ENCODE measurements at regions not wholly inside any gene's neighbourhood (a gene's known extent, or its start where the extent isn't known, plus 50 kb on each side); places are given as distances from the start of the nearest gene placed in this dataset.

DNA sequence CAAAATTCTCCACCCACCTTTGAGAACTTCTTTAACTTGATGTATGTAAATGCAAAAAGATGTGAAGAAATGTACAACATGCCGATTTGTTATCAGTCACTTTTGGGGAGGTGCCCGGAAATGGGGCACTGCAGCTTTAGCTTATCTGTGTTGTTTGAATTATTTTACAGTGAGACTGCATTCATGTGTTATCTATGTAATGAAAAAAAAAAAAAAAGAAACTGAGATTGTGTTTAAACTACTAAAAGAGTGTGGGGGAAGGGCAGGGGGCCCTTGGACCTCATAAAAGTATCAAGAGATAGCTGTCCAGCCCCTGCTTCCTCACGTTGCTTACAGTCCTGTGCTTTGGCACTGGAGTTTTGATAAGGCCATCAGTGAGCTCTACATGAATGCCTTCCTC lies 259.4 kb downstream of the STK31 start:
- intact Hi-C loops (cut with micrococcal nuclease): no loop called here
- Histone ChIP-seq H2AFZ (replicated peaks; ENCODE audit: low read length, poor library complexity) (no peak overlapping the region), H3K27me3 (ENCODE audit: control insufficient read depth, insufficient read depth, low read length) (no peaks in the 10 kb centered on the region), H3K4ac (ENCODE audit: low read depth, low read length) (no peak overlapping the region), H2BK120ac (ENCODE audit: low read depth, low read length) (no peak overlapping the region), H3K56ac (ENCODE audit: extremely low read depth, insufficient read depth, low read length) (no peak overlapping the region), H3K79me1 (ENCODE audit: low read depth in 1 of 2, low read length in 2 of 2) (no peaks in the 10 kb centered on the region), H3K4me2 (ENCODE audit: low read depth, low read length) (no peak overlapping the region), H3K4me3 (ENCODE audit: insufficient read depth, low read depth, low read length) (no peak overlapping the region), H2BK20ac (ENCODE audit: low read depth, low read length) (no peak overlapping the region), H4K91ac (ENCODE audit: insufficient read depth, low read depth, low read length) (no peak overlapping the region), H2BK15ac (ENCODE audit: low read depth, low read length) (no peak overlapping the region), H3K14ac (replicated peaks; ENCODE audit: low read depth, low read length) (no peak overlapping the region), H4K5ac (ENCODE audit: low read depth, low read length) (no peak overlapping the region), H4K20me1 (ENCODE audit: insufficient read depth, low read length) (no peaks in the 10 kb centered on the region), H2AK9ac (replicated peaks; ENCODE audit: low read depth, low read length, poor library complexity) (no peak overlapping the region), H3K9ac (ENCODE audit: low read depth, low read length) (no peak overlapping the region), H3K23ac (ENCODE audit: low read depth, low read length) (no peak overlapping the region), H3K36me3 (ENCODE audit: control insufficient read depth, insufficient read depth, low read length) (no peaks in the 10 kb centered on the region), H2BK5ac (ENCODE audit: low read depth, low read length, poor library complexity, severe bottlenecking) (no peak overlapping the region), H3K4me1 (ENCODE audit: control insufficient read depth, insufficient read depth, low read length) (no peaks in the 10 kb centered on the region), H3K27ac (ENCODE audit: insufficient read depth, low read length) (no peak overlapping the region), H3K18ac (ENCODE audit: low read depth, low read length) (no peak overlapping the region), H2AK5ac (ENCODE audit: low read depth, low read length) (no peak overlapping the region), H3K9me1 (ENCODE audit: insufficient read depth, low read length) (no peaks in the 10 kb centered on the region), H3K9me3 (ENCODE audit: control insufficient read depth, insufficient read depth, low read length) (no peaks in the 10 kb centered on the region), H4K8ac (ENCODE audit: low read depth in 2 of 2, low read length in 2 of 2) (no peak overlapping the region)
- 0% methylated on average over 2 of the region's 3 CpGs; no CpG with 5 or more reads in 1 of the 2 experiments for WGBS, 2 experiments (ENCODE audit: extremely low coverage in 2 of 2, insufficient read length in 1 of 2)
- ChIA-PET CTCF (no interaction called here), POLR2A (ENCODE audit: unreplicated experiment) (no interaction called here)
- dilution Hi-C loops (cut with HindIII; ENCODE audit: low sequenced_read_pairs, unreplicated experiment): no loop called here
- no peak for DNase-seq
- BruUV-seq (replicated peaks): no TSS peak
- TF ChIP-seq SMC3 (IDR thresholded peaks at IDR 0.05; ENCODE audit: low read depth, low read length) (no peak), BHLHE40 (IDR thresholded peaks at IDR 0.05; ENCODE audit: low read depth, low read length) (no peak), MAFK (IDR thresholded peaks at IDR 0.05; ENCODE audit: low read depth, low read length) (no peak), RCOR1 (IDR thresholded peaks at IDR 0.05; ENCODE audit: insufficient replicate concordance, low read length) (no peak), CEBPB (IDR thresholded peaks at IDR 0.05; ENCODE audit: low read depth, low read length) (no peak), RFX5 (IDR thresholded peaks at IDR 0.05; ENCODE audit: low read depth, low read length) (no peak), RAD21 (IDR thresholded peaks at IDR 0.05; ENCODE audit: low read length) (no peak), MAZ (IDR thresholded peaks at IDR 0.05; ENCODE audit: borderline replicate concordance, low read depth, low read length) (no peak), MXI1 (IDR thresholded peaks at IDR 0.05; ENCODE audit: borderline replicate concordance, low read depth, low read length) (no peak), NFE2L2 (IDR thresholded peaks at IDR 0.05; ENCODE audit: low read depth, low read length) (no peak)
- TF ChIP-seq, protein P1, sequence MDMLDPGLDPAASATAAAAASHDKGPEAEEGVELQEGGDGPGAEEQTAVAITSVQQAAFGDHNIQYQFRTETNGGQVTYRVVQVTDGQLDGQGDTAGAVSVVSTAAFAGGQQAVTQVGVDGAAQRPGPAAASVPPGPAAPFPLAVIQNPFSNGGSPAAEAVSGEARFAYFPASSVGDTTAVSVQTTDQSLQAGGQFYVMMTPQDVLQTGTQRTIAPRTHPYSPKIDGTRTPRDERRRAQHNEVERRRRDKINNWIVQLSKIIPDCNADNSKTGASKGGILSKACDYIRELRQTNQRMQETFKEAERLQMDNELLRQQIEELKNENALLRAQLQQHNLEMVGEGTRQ (IDR thresholded peaks at IDR 0.05; ENCODE audit: low read depth, low read length): no peak
- TF ChIP-seq, protein P2, sequence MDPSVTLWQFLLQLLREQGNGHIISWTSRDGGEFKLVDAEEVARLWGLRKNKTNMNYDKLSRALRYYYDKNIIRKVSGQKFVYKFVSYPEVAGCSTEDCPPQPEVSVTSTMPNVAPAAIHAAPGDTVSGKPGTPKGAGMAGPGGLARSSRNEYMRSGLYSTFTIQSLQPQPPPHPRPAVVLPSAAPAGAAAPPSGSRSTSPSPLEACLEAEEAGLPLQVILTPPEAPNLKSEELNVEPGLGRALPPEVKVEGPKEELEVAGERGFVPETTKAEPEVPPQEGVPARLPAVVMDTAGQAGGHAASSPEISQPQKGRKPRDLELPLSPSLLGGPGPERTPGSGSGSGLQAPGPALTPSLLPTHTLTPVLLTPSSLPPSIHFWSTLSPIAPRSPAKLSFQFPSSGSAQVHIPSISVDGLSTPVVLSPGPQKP (IDR thresholded peaks at IDR 0.05; ENCODE audit: borderline replicate concordance, low read depth, low read length): no peak
- in situ Hi-C loops (cut with MboI; ENCODE audit: low sequenced_read_pairs): no loop called here
- no peak for ATAC-seq (ENCODE audit: low read depth)

Data from IMR-90 (cell line).